Mesodermal cell (in vitro differentiated cells): ENCODE measurements at regions not wholly inside any gene's neighbourhood (a gene's known extent, or its start where the extent isn't known, plus 50 kb on each side); places are given as distances from the start of the nearest gene placed in this dataset.
A peak's percentile ranks its signal among the peaks of the same experiment; 100 is the strongest.

Experiments used
- H3K27ac ChIP-seq: 2 replicates; pipeline ENCODE4 v1.7.0; 2013; ENCODE audit warnings: mild to moderate bottlenecking, low read depth, low read length, moderate library complexity; ENCODE audit not compliant: severe bottlenecking
- H3K36me3 ChIP-seq: 2 replicates; pipeline ENCODE4 v1.7.1; 2013; ENCODE audit warnings: mild to moderate bottlenecking, low read length, moderate library complexity; ENCODE audit not compliant: control insufficient read depth, insufficient read depth
- H3K4me1 ChIP-seq: one replicate; pipeline ENCODE4 v1.7.1; 2013; ENCODE audit warnings: mild to moderate bottlenecking, low read length; ENCODE audit not compliant: insufficient read depth, control insufficient read depth, poor library complexity, severe bottlenecking
- H3K4me3 ChIP-seq: 2 replicates; pipeline ENCODE4 v1.7.0; 2013; ENCODE audit warnings: low read length, control low read depth, mild to moderate bottlenecking; ENCODE audit not compliant: insufficient read depth, poor library complexity, severe bottlenecking; ENCODE audit errors: extremely low read depth
- H3K9me3 ChIP-seq: 2 replicates; pipeline ENCODE4 v1.7.1; 2013; ENCODE audit warnings: mild to moderate bottlenecking, low read length, moderate library complexity; ENCODE audit not compliant: control insufficient read depth
- WGBS, 2 experiments: methylation state at CpG; one replicate each; pipeline ENCODE4 v1.1.5; 2013; ENCODE audit warnings: missing lambda C conversion rate in 2 of 2; ENCODE audit not compliant: insufficient coverage in 2 of 2; 5-methylcytosine and 5-hydroxymethylcytosine counted together

- Histone ChIP-seq H3K36me3 (no peaks in the 10 kb centered on the region), H3K4me1 (peaks cover 11% of the 10 kb centered on the region), H3K27ac (no peak overlapping the region), H3K4me3 (no peak overlapping the region), H3K9me3 (no peaks in the 10 kb centered on the region)
- WGBS, 2 experiments: 92% methylated on average over 2 of the region's 4 CpGs; no CpG with 5 or more reads in 1 of the 2 experiments
Measured at GRCh38 chr4:111018216-111018615, 395.3 kb upstream of the PITX2 start.

- Histone ChIP-seq H3K36me3 (no peaks in the 10 kb centered on the region), H3K4me3 (no peak overlapping the region)
- WGBS, 2 experiments: no CpG with 5 or more reads among the region's 1 CpG
Measured at GRCh38 chr4:111020476-111020875, 397.6 kb upstream of the PITX2 start.

GRCh38 chr4:111020961-111021360 is 398.1 kb upstream of the PITX2 start:
- H3K36me3 ChIP-seq: no peaks in the 10 kb centered on the region
- H3K27ac ChIP-seq: peak overlapping the region; percentile 37
- H3K9me3 ChIP-seq: no peaks in the 10 kb centered on the region
- no peak overlapping the region for H3K4me3 ChIP-seq
- WGBS, 2 experiments: 44 to 63% methylated on average over 1 of the region's 2 CpGs
- peaks cover 11% of the 10 kb centered on the region for H3K4me1 ChIP-seq

More at GRCh38 chr4:111020476-111020875, 397.6 kb upstream of the PITX2 start:
- Histone ChIP-seq H3K27ac (no peak overlapping the region), H3K4me1 (peaks cover 11% of the 10 kb centered on the region), H3K9me3 (no peaks in the 10 kb centered on the region)

DNA sequence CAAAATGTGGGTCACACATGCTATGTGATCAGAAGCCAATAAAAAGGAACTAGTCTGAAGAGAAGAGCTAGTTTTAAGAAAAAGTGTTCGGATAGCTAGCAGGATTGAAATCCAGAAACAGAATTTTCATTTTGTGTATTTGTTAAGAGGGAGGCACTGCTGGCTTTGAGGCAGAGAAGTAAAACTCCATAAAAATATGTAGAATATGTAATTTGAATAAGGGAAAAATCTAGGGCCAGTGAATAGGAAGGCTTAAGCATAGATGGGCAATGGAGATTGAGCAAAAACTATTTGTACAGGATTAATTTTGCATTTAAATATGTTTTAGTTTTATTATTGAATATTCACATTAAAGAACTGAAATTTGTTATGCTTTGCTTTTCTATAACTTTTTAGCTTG is 399.9 kb upstream of the PITX2 start:
- WGBS, 2 experiments: 91% methylated on average over 1 of the region's 1 CpG; no CpG with 5 or more reads in 1 of the 2 experiments
- no peaks in the 10 kb centered on the region for H3K9me3 ChIP-seq
- no peak overlapping the region for H3K27ac ChIP-seq
- no peak overlapping the region for H3K4me3 ChIP-seq
- peaks cover 12% of the 10 kb centered on the region for H3K4me1 ChIP-seq
- no peaks in the 10 kb centered on the region for H3K36me3 ChIP-seq

DNA sequence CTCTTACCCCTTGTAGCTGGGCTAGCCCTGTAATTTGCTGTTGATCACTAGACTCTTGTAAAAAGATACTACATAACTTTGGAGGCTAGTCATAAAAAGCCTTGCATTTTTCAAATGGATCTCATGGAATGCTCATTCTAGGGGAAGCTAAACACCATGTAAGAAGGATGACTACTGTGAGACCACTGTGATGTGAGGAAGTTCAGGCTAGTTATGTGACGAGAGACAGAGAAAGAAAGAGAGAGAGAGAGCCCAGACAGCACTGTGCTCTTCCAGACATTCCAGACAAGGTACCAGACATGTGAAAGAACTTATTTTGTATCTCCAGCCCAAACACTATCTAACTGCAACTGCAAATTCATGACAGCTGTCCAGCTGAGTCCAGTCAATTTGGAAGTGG is 404.6 kb upstream of the PITX2 start:
- no peaks in the 10 kb centered on the region for H3K36me3 ChIP-seq
- no peak overlapping the region for H3K4me3 ChIP-seq
- H3K27ac ChIP-seq: peak overlapping the region; percentile 69
- H3K4me1 ChIP-seq: peaks cover 12% of the 10 kb centered on the region
- H3K9me3 ChIP-seq: no peaks in the 10 kb centered on the region
- 0 to 80% methylated on average over 1 of the region's 1 CpG for WGBS, 2 experiments

DNA sequence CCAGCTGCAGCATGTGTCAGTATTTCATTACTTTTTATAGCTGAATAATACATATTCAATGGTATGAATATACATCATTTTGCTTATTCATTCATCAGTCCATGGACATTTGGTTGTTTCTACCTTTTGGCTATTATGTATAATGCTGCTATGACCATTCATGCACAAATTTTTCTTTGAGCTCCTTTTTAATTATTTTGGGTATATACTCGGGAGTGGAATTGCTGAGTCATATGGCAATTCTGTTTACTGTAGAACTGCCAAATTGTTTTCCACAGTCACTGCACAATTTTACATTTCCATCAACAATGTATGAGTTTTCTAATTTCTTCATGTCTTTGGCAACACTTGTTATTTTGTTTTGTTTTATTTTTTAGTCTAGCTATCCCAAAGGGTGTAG is 405.9 kb upstream of the PITX2 start:
- no CpG with 5 or more reads among the region's 1 CpG for WGBS, 2 experiments
- no peaks in the 10 kb centered on the region for H3K36me3 ChIP-seq
- H3K27ac ChIP-seq: no peak overlapping the region

GRCh38 chr4:111031001-111031579 is 408.2 kb upstream of the PITX2 start:
- no CpG with 5 or more reads among the region's 1 CpG for WGBS, 2 experiments
- Histone ChIP-seq H3K36me3 (no peaks in the 10 kb centered on the region), H3K27ac (no peak overlapping the region), H3K9me3 (no peaks in the 10 kb centered on the region), H3K4me1 (peaks cover 12% of the 10 kb centered on the region), H3K4me3 (no peak overlapping the region)

More for the DNA sequence above, 405.9 kb upstream of the PITX2 start:
- peaks cover 12% of the 10 kb centered on the region for H3K4me1 ChIP-seq
- no peak overlapping the region for H3K4me3 ChIP-seq
- H3K9me3 ChIP-seq: no peaks in the 10 kb centered on the region

GRCh38 chr4:111031596-111031995 is 408.7 kb upstream of the PITX2 start:
- Histone ChIP-seq H3K4me3 (no peak overlapping the region), H3K36me3 (no peaks in the 10 kb centered on the region), H3K4me1 (peaks cover 12% of the 10 kb centered on the region), H3K9me3 (no peaks in the 10 kb centered on the region), H3K27ac (no peak overlapping the region)
- WGBS, 2 experiments: 86 to 100% methylated on average over 1 of the region's 3 CpGs

DNA sequence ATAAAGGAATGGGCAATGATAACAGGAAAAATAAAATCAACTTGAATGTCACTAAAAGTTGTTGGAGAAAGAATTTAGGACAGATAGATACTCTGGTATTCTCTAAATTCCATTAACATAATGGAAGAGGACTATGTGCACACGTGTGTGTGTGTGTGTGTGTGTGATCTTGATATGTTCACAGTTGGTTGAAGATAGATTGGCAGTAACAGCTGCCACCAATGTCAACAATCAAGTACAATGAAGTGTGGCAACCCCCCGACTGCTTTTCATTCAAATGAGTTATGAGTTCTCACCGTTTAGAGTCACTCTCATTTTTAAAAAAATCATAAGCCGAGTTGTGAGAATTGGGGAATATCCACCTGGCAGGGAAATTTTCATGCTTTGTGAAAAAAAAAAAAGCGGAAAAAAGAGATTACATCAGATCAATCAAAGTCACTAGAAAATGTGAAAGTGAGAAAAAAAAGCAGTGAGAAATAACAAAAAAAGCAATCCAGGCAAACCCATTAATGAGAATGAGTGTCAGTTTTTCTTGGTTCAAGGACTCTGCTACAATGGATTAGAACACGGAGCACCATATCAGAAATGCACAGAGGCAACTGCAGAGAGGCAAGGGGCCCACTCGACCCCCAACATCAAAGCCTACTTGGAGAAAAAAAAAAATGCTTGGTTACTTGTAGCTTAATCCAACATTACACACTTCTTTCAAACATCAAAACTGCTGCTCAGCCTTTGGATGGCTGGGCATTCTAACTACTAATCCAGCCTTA is 414.9 kb upstream of the PITX2 start:
- 40% methylated on average over 1 of the region's 7 CpGs; no CpG with 5 or more reads in 1 of the 2 experiments for WGBS, 2 experiments
- H3K9me3 ChIP-seq: no peaks in the 10 kb centered on the region
- H3K4me1 ChIP-seq: peaks cover 3% of the 10 kb centered on the region
- H3K27ac ChIP-seq: no peak overlapping the region
- no peaks in the 10 kb centered on the region for H3K36me3 ChIP-seq
- no peak overlapping the region for H3K4me3 ChIP-seq

GRCh38 chr4:111040904-111041303 is 418.0 kb upstream of the PITX2 start:
- no peaks in the 10 kb centered on the region for H3K9me3 ChIP-seq
- H3K36me3 ChIP-seq: no peaks in the 10 kb centered on the region
- no peak overlapping the region for H3K27ac ChIP-seq
- peaks cover 6% of the 10 kb centered on the region for H3K4me1 ChIP-seq
- H3K4me3 ChIP-seq: no peak overlapping the region

DNA sequence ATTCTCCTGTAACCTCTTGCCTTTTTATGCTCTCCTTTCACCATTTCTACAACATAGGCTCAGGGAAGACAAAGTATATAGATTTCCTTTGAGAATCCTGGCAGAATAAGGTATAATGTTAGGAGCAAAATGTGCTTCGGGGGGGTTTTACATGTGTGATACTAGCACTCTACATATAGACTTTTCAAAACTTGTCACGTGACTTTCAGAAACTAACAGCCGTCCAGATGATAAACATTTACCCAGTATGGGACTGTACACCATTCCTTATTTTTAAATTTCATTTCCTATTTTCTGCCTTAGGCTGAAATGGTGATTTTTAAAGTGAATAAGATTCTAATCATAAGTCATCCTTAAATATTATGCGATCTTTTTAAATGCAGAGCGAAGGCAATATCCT is 420.4 kb upstream of the PITX2 start:
- H3K4me1 ChIP-seq: peaks cover 6% of the 10 kb centered on the region
- 87% methylated on average over 3 of the region's 5 CpGs; no CpG with 5 or more reads in 1 of the 2 experiments for WGBS, 2 experiments
- H3K27ac ChIP-seq: no peak overlapping the region
- no peak overlapping the region for H3K4me3 ChIP-seq
- H3K9me3 ChIP-seq: no peaks in the 10 kb centered on the region
- no peaks in the 10 kb centered on the region for H3K36me3 ChIP-seq
